HG03280 (cell line): ENCODE measurements at regions not wholly inside any gene's neighbourhood (a gene's known extent, or its start where the extent isn't known, plus 50 kb on each side); places are given as distances from the start of the nearest gene placed in this dataset.

Experiments used
- ATAC-seq: cut with Tn5 transposase; IDR thresholded peaks from one replicate; pipeline ENCODE4 v1.9.1; 2021; ENCODE audit warnings: mild to moderate bottlenecking, moderate library complexity; ENCODE audit not compliant: unreplicated experiment

GRCh38 chr18:40415821-40416220 lies 1539.2 kb upstream of the PIK3C3 start:
- ATAC-seq, result no peak

DNA sequence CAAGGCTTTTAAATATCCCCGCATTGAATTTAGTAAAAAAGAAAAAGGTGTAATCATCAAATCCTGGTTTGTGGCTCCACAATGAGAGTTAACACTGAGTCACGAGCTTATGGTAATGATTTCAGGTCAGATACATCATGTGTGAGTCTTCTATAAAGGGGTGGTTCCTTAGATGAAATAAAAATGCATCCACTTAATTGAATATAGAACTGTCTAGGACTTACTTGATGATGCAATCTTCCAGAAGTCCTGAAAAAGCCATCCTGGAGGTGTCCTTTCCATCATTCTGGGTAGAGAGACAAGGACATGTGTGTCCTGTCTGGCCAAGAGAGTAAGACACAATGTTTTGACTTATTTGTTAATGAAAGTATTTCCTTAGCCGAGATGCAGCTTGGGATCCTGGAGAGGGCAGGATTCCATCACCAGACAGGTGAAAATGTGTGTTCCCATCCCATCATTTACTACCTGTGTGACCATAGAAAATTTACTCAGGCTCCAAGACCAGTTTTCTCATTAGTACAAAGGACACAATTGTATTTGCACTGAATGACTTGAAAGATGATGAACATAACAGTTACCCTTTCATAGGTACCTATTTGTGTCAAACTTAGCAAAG lies 1539.8 kb upstream of the PIK3C3 start:
- ATAC-seq, result no peak

DNA sequence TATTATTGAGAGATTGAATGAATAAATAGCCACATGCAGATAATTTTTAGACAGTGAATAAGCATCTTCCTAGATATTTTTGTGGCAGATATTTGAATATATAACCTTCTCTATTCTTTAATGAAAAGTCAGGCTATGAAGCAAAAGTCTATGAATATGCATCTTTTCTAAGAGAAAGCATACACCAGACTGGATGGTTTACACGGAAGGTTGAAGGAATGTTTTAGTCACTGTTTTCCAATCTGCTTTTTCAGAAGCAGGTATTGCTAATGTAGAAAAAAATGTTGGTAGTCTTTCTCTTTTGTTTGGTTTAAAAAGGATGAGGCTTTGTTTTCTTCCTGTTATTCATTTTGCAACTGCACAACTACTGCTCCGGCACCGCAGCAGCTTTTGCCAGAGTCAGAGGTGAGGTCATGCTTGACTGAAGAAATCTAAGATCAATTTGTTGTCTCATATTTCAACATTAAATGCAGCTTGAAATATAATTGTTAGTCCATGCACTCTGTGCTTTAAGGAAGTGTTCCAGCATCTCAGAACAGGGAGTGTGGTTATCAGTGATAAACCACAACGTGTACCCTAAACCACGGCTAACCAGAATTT lies 1540.8 kb upstream of the PIK3C3 start:
- ATAC-seq, result no peak

DNA sequence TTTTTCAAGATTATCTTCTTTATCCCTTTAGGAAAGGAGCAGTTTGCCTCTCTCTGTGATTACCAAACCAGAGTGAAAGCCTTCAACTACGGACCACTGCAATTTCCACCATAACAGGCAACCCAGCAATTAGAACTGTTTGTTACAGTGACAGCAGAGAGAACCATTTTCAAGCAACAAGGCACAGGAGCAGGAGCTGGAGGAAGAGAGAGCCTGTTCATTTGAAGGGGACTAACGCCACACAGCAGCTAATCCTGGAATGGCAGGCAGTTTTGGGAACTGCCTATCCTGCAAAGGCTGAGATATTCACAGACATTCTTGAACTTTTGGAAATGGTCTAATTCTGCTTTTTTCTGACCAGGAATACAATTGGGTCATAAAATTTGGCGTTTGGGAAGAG lies 1541.9 kb upstream of the PIK3C3 start:
- ATAC-seq, result no peak

DNA sequence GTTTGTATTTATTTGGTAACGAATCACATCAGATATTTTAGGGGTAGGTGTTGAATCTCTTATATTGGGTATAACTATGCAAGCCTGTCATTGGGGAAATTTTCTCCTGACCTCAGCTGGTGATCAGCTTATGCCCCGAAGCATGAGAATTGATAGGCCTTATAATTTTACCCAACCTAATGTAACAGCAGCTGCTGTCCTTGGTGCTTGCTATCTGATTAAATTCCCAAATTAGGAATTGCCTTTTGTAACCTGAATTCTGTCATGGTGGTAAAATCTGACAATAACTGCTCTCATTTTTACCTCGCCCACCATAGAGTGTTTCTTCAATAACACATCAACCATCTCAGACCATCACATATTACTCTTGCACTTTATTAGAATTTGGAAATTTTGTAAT lies 1542.6 kb upstream of the PIK3C3 start:
- no peak for ATAC-seq

- no peak for ATAC-seq
Measured at GRCh38 chr18:40407909-40408308, 1547.1 kb upstream of the PIK3C3 start.

- ATAC-seq, result no peak
Measured at GRCh38 chr18:40404284-40404683, 1550.8 kb upstream of the PIK3C3 start.

DNA sequence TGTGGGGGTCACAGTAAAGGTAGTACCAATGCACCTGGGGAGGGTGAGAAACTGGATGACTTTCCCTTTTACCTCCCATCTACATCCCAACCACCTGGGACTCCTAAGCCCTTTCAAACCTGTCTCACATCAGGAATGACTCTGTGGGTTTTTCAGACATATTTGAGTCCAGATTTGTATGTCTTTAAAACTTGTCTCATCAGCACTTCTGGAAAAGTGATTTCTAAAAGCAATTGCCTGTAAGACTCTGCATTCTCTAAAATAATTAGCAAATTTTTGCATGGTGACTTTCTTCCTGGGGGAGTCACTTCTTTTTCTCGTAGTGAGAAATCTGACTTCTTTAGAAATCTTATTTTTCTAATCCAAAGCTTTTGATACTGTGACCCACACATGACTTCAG lies 1553.0 kb upstream of the PIK3C3 start:
- no peak for ATAC-seq

DNA sequence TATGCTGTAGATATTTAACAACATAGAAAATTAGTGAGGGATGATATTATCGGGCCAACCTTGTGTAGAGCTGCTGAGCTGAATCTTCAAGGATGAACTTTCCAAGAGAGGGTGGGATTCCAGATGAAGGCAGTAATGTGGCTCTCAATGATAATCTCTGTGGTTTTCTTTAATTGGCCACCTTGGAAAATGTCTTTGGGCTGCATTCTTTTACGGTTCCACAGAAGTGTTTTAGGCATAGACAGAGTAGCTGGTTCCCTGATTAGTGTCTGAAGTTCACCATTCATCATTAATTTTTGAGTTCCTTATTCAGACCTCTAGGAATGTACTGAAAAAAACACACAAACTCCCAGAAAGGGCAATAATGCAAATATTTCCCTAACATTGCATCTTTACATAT lies 1566.9 kb upstream of the PIK3C3 start:
- no peak for ATAC-seq

- no peak for ATAC-seq
Measured at GRCh38 chr18:40387130-40387787, 1567.8 kb upstream of the PIK3C3 start.

GRCh38 chr18:40382197-40382596 lies 1572.8 kb upstream of the PIK3C3 start:
- no peak for ATAC-seq

DNA sequence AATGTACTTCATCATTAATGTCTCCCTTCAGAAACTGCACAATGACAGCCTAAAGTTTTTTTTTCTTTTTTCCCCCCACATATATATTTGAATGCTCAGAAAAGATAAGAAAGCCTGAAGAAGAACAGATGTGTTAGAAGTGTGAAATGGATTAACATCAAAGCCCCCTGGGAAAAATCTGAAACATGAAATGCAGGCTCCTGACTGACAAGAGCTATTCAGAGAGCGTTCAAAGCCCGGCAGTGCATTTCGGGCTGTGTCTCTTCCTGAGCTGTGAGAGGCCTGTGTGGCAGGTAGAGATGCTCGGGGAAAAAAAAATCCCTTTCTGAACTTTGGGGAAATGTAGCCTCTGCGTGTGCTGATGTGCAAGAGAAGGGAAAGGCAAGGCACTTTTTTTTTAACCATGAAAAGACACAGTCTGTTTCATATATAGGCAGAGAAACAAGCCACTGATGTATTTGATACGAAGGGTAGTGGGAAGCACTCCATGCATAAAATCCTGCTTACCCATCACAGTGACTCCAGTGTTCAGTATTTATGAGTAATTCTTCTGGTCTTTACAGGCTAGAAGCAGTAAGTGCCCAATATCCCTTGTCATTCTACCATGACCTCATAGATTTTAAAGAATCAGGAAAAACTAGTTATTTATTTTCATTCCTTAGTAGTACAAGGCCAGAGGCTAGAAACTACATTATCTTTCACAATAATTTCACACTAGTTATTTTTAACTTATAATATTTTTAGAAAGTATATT lies 1574.2 kb upstream of the PIK3C3 start:
- no peak for ATAC-seq

- no peak for ATAC-seq
Measured at GRCh38 chr18:40375837-40376236, 1579.2 kb upstream of the PIK3C3 start.

DNA sequence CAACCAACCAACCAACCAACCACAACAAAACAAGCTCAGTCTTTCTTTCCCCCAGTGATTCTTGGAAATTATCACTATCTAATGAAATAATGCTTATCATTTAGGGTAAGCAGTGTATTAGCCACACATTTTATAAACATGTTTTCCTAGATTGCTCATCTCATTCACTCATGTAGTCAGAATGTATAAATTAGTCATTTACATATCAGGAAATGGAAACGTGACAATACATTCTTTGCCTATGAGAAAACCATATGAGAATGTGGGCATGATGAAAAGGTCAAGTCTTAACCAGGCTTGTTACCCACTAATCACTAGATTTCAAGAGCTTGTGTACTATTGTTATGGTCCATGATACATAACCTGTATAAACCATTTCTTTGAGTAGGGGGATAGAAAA lies 1583.4 kb upstream of the PIK3C3 start:
- no peak for ATAC-seq

DNA sequence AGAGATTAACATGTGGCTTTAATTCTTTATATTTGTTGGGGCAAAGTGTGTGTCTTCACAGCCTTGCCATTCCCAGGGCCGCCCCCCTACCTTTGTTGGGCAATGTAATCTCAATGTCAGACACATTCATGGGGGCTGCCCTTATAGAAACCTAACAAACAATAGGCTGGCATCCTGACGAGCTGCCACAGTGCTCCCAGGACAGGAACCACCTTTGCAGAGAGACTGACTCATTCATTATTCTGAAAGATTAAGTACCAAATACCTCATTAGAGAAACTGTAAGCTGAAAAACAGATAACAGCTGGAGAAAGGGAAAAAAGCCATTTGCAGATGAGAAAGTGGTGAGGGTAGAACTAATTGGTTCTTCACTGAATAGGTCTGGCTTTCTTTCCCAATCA lies 1587.5 kb upstream of the PIK3C3 start:
- no peak for ATAC-seq

DNA sequence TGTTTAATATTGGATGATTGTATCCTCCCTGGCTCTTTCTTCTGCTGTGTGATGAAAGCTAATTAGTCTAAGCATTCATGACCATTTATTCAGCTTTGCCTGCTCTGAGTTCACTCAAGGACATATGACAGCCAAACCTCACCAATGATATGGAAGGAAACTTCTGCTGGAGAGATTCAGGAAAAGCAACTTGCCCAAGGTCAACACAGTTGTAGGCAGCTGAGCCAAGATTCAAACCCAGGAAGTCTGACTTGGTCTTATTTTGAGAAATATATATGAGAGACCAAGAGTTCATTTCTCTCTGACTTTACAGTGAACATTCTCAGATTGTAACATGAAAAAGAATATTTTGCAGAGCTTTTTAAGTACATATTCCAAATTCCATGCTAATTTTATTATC lies 1588.5 kb upstream of the PIK3C3 start:
- ATAC-seq, result no peak

- no peak for ATAC-seq
Measured at GRCh38 chr18:40365526-40365925, 1589.5 kb upstream of the PIK3C3 start.

DNA sequence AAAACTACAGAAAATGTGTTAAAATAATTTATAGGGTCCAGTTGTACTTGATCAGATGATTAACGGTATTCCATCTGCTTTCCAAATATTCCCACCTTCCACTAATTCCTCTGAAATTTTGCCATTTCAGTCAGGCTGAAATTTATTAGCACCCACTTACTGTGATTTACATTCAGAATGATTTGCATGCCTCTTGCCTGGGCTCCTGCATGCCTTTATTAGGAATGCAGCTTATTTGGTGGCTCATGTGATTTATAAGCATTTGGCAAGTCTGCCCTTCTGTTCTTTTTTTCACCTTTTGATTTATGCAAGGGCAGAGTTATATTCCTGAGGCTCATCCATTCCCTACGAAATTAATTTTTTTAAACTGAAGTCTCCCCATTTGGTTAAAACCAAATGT lies 1594.5 kb upstream of the PIK3C3 start:
- ATAC-seq, result no peak

GRCh38 chr18:40357536-40357935 lies 1597.5 kb upstream of the PIK3C3 start:
- no peak for ATAC-seq

- no peak for ATAC-seq
Measured at GRCh38 chr18:40356168-40356567, 1598.9 kb upstream of the PIK3C3 start.

DNA sequence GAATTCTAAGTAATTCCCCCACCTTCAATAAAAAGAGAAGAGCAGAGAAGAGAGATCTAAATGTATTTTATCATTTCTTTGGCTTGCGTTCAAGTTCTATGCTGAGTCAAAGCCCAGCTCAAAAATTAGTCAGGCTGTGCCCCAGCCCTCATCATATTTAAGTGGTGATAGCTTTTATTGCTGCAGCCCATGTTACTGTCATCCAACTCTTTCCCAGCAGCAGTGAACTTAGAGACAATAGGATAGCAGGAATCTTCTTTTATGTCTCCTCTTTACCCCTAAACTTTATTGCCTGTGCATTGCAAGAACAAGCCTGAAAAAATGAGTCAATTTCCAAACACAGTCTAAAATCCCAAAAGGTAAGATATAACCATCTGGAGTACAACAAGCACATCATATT lies 1599.3 kb upstream of the PIK3C3 start:
- no peak for ATAC-seq

DNA sequence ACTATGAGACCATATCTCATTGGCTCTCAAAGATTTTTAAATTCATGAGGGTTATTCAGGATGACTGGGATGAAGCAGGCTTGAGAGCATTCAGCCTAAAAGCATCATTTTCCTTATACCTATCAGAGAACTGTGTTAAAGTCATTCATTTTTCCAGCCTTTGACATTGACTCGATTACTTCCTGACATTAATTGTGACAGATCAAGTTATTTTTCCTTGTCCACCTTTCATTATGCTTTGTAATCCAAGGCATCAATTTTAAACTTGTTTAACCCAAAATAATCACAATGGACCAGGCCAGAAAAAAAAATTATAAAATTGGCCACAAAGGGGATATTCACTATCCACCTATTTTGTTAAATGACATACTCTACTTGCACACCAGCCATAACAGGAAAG lies 1606.8 kb upstream of the PIK3C3 start:
- ATAC-seq, result no peak
